NOMO-1 treated with DMSO at 0.1 percent for 48 hours (cell line): ENCODE measurements at regions not wholly inside any gene's neighbourhood (a gene's known extent, or its start where the extent isn't known, plus 50 kb on each side); places are given as distances from the start of the nearest gene placed in this dataset.

Experiments used
- DNase-seq: peaks from one replicate; lab custom pipeline; 2025; ENCODE audit not compliant: unreplicated experiment; lab: John Stamatoyannopoulos, UW

DNA sequence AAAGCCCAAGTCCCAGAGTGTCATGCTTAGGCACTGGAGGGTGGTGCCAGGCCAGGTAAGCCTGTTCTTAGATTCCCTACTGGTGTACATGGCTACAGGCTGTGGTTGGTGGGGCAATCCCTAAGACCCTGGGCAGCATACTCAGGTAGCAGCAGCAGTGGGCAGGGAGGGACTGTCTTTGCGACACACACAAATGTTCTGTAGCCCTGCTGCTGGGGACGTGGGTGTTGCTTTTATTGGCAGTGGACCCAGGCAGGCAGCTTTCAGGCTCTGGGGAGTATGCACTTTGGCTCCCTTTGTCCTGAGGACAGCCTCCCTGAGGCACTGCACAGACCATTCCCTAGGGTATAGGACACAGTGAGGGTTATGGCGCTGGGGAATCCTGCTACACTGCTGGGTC lies 137.1 kb upstream of the ADAMTS19 start:
- DNase-seq, result no peak

DNA sequence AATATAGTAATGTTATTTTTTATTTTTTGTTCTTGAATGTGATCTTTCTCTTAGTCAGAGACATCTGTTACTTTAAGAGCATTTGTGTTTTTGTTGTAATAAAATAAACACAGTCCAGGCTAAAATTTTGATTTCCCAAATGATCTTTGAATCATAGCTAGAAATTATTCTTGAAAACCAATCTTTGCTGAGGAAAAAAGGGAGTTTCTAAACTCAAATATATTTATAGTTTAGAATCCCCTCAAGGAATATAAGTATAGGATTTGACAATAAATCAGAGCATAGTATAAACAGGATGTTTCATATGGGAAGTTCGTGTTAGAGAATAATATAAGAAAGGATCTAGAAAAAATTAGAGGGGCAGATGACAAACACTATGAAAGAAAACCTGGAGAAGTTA lies 118.8 kb upstream of the ADAMTS19 start:
- no peak for DNase-seq

DNA sequence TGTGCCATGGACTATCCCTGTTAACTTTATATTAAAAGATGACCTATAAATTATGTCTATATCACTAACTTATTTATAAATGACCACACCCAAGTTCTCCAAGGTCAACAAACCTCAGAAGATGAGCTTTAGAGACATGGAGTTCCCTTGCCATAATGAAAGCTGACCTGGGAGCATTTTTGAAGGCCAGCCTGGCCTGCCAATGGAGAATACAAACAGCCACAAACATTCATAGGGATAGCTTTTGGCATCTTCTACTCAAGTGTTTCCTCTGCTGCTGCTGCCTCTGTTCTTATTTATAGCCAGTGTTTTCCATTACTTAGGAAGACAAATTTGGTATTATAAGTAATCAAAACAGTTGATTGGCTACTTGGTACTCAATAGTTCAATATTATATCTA lies 117.3 kb upstream of the ADAMTS19 start:
- DNase-seq, result no peak

DNA sequence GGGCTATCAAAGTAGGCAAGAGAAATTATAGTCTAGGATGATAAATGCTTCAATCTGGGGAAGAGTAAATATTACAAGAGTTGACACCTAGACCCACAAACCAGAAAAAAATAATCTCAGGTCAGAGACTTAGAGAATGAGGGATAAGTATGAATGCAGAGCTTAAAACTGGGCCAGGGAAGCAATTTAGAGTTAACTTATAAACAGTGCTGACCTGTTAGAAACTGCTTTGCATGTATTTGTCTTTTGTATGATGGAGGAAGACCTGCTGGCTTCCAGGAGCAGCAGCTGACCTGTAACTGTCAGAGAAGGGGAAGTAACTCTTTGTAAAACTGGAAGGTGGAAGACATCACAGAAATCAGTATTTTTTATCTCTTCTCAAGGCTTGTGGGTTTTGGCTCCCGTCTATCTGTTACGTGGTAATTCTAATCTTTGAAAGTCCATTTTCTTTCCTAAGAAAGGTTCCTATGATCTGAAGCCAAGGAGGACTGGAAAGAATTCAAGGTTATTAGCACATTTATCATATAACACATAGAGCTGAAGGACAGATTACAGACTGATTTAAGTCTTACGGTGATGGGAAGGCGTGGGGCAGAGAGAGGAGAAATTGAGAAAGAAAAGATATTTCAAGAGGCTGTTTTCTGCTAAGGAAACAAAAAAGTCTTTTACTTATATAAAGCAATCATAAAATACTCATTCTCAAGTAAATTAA lies 114.7 kb upstream of the ADAMTS19 start:
- DNase-seq, result no peak

DNA sequence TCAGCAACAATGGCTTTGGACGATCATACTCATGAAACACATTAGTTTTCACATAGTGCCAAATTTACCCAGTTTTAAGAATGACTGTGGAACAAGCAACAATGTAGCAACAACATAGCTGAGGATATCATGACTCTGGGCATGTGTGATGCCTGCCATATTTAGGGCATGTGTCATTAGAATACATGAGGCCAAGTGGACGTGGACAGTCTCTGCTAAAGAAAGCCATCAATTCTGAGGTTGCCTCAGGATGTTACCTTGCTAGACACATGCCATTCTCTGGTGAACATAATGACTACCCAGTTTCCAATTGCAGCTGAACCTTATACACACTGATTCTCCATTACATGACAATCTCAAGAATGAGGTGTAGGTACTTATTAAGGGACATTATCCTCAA lies 103.3 kb upstream of the ADAMTS19 start:
- DNase-seq, result no peak

DNA sequence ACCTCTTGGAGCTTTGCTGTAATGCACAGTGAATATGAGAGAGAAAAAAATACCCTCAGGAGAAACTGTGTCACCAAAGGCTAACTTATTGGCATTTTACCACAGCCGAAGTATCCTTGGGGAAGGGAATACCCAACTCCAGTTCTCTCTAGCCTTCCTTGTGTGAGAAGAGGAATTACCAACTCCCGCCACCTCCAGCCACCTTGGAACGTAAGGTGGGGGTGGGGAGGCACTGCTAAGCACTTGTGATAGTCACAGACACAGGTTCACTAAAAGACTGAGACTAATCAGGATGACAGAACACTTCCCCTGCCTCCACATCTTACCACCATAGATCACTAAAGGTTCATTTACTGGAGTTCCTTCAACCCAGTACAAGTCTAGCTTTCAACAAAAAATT lies 102.0 kb upstream of the ADAMTS19 start:
- no peak for DNase-seq

DNA sequence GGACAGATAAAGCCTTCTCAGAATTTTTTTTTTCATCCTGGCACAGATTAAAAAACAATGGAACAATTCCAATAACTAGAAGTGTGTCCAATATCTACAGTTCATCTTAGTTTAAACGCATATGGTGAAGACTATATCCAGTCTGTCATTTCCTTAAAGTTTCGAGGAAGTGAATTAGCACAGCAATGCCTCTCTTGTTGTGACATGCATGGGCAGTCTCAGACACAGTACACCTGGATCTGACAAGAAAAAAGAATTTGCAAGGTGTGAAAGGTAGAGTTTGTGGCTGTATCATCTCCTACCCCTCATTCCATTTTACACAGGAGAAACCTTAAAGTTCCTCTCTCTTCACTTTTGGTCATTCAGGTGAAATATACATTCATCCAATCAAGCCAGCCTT lies 100.6 kb upstream of the ADAMTS19 start:
- no peak for DNase-seq

DNA sequence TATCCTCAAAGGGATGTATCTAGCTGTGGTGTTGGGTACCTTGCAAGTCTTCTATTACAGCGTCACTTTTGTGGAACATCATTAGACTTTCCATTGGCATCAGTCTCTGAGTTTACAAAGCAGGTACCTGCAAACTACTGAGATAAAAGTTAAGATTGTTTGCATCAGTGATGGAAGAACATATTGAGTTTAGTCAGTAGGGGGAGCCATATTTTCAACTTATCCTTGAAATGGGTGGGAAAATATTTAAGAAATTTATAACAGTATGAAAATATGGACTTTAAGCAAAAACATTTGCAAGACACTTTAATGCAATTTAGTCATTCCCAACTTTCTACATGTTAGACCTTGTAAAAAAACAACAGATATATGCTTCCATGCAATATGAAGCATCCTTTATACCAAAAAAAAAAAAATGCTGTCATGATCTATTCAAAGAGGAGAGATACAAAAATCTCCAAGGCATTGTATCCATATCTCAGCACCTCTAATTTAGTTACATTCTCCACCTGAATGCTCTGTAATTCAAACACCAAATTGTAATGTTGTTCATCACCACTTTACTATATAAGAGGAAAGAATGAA lies 98.6 kb upstream of the ADAMTS19 start:
- DNase-seq, result no peak

DNA sequence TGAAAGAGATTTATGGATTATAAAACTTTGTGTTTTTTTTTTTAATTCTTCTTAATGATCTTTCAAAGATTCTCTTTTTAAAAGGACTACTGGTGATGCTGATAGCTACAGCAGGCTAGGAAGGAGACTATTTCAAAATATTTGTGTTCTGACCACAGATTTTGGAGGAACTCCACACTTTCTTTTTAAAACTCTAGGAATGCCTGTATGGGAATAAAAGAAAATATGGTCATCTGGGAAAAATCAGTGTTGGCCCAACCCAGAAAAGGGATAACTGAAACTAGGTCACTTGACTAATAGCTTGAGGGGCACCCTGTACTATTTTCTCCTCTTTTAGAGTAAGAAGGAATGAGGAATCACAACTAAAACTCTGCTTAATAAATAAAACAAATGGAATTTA lies 97.6 kb upstream of the ADAMTS19 start:
- no peak for DNase-seq

DNA sequence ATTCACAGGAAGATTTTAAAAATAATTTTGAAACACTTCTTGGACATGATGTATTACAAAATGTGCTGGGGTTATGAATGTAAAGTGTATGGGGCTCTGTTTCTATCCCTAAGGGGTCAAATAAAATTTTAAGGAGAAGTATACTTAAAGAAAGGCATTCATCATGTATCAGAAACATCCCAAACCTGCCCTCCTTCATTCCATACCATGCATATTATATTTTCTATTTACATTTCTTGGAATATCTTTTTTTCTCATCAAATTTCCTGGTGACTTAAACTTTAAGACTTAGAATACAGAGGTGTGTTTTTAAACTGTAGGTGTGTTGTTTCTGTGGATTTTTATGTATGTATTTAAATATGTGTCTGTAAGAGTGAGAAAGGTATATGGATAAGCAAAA lies 96.1 kb upstream of the ADAMTS19 start:
- no peak for DNase-seq

DNA sequence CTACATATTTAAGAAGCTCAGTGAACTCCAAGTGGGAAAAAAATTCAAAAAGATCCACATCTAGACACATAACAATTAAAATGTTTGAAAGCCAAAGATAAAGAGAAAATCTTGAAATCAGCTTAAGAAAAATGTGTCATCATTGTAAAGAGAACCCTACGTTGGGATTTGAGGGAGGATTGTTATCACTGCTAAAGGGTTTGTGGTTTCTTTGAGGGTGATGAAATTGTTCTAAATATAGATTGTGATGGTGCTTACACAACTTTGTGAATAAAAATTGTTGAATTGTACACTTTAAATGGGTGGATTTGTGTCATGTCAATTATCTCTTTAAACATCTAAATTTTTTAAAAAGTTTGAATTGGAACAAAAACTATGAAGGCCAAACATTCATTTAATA lies 92.2 kb upstream of the ADAMTS19 start:
- DNase-seq, result peak; percentile 15

DNA sequence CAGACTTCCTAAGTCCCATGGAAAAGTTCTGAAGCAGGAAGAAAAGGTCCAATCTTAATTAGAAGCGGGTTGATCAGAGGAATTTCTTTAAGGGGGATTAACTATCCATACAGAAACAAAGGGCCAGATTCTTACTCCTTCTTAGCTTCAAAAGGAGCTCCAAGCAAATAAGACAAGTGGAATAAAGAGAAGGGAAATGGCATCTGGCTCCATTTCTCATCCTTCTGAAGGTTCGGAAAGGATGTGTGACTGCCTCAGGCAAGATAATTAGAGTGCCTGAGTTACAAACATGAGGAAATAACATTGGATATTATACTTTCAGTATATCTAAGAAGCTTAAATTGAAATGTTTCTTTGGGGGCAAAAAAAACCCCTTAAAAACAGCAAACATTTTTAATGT lies 88.1 kb upstream of the ADAMTS19 start:
- DNase-seq, result no peak

DNA sequence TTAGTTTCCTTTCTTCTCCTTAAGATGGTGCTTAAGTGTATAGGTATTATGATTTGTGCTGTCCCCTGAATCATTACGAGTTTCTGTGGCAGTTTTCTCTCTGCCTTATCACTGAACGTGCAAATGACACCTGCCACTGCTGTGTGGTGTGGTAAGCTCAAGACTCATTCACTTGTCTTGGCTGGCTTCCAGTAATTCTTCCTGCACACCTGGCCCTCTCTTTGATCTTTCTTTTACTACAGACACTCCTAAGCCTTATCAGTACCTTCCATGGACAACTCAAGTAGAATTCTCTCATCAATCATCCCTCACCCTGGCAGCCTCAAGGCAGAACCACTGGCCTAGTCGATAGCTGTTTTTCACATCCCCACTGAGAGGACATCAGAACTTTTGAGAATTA lies 82.6 kb upstream of the ADAMTS19 start:
- no peak for DNase-seq

DNA sequence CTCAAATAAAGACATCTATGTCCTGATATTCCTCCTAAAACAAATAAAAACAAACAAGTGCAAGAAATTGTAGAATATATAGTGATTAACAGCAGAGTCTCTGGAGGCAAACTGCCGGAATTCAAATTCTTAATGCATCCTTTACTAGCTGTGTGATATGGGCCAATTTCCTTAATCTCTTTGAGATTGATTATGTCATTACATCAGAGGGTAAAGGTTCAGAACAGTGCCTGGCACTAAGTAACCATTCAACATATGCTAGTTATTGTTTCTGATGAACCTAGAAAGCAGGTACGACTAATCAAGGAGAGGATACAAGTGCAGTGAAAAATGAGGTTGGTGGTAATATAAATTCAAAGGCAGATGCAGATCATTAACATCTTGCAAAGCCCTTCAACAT lies 81.1 kb upstream of the ADAMTS19 start:
- DNase-seq, result no peak

DNA sequence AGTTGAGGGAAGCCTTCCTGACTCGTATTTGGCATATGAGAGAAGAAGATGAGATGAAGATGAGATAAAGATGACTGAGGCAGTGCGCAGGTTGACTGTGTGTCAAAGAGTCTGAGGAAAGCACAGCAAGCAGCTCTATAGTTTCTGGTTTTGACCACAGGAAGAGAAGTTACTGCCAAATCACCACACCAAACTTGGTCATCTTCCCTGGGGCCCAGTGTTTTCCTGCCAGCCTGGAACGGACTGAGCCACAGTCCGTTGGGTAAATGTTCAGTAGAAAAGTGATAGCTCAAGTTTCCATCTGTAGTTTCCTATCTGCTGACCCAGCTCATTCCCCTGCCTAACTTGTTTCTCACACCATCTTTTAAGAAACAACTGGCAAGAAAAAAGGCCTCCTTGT lies 80.7 kb upstream of the ADAMTS19 start:
- DNase-seq, result no peak

DNA sequence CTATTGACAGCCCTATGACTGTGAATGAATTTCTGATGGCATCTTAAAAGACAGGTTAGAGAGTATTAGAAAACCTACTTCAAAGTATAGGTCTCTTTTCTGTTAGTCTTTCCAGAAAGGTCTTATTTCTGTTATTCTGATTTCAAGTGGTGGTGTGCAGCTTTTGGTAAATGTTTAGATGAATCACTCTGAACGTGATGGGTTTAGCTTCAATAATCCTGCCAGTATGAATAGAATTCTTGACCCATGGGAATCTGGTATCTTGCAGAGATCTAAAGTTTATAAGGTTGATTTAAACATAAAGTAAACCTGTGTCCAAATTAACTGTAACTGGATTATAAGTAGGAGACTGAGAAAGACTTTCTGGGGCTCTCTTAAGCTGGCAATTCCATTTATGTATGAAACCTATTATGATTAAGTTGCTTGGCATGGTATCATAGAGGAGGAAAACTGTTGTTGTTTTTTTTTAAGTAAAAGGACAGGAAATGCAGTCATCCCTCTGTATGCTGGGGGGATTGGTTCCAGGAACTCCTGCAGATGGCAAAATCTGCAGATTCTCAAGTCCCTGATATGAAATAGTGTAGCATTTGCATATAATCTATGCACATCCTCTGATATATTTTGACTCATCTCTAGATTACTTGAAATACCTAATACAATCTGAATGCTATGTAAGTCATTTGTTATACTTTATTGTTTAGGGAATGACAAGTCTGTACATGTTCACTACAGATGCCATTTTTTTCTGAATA lies 77.0 kb upstream of the ADAMTS19 start:
- DNase-seq, result no peak

DNA sequence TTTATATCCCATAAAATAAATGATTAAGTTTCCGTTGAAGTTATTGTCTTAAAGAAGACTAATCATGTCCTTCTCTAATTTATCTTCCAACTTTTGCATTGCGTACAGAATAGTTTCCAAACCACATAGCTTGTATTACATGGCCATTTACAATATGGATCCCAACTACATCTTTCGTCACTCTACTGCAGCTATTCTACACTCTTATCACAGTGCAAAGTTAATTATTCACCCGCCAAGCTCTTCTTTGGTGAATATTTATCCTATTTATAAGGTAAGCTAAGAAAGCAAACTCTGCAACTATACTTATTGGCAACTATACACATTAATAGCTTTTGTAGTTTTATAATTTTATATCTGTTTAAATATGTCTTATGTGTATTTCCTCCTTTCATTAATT lies 75.9 kb upstream of the ADAMTS19 start:
- no peak for DNase-seq

DNA sequence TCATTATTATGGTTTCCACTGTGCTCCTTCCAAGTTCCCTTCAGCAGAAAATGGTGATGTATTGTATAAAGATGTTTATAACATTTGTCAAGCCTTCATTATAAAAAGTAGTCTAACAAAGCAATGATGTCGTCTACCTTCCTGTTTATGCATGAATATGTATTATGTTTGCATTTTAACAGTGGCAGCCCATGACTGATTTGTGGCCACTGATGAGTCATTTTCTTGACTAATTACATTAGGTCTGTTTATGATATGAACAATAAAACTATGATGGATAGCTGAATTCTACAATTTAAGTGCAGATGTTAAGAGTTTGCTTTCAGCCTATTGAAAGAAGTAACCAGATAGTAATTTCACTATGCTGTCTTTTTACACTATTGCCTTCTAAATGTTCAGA lies 75.4 kb upstream of the ADAMTS19 start:
- DNase-seq, result no peak

DNA sequence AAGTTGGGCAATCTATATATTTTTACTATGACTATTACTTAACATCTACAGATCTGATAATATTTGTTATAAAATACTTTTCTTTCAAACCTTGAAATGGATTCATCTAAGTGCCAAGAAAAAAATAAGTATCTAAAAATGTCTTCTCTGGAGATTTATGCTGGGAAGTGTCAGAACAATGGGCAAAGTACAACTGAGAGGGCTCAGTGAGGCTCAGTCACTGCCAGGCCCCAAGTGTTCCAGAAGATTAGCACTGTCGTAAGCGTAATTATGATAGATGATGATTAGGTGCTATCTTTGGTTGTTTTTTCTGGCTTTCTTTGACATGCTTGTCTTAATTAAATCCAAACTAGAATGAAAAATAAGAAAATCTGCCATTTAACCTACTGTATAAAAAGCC lies 72.2 kb upstream of the ADAMTS19 start:
- DNase-seq, result no peak

DNA sequence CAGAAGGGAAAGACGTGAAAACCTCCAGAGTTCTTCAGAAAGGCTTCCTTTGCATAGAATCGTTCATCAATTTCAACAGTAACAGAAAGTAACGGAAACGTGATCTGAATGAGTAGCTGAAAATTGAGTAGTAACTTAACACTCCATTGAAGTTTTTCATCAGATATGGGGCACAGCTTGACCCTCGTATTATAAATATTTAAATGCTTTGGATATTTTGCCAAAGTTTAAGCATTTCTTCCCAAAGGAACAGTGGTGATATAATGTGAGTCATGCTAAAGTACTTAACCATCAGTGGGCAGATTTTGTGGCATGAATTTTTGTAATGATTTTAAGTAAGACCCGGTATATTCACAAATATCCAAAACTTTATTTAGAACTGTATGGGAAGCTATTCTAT lies 67.4 kb upstream of the ADAMTS19 start:
- no peak for DNase-seq

DNA sequence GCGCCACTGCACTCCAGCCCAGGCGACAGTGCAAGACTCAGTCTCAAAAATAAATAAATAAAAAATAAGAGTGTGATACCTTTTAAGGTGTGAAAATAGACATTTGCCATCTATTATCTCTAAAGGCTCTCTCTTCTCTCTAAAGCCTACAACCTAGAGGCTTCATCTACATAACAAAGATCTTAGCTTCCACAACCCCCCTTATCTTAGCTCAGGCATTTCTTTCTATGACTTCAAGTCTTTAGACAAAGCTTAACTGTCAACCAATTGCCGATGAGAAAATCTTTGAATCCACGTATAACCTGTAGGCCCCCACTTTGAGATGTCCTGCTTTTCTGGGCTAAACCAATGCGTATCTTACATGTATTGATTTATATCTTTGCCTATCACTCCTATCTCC lies 64.9 kb upstream of the ADAMTS19 start:
- DNase-seq, result no peak

DNA sequence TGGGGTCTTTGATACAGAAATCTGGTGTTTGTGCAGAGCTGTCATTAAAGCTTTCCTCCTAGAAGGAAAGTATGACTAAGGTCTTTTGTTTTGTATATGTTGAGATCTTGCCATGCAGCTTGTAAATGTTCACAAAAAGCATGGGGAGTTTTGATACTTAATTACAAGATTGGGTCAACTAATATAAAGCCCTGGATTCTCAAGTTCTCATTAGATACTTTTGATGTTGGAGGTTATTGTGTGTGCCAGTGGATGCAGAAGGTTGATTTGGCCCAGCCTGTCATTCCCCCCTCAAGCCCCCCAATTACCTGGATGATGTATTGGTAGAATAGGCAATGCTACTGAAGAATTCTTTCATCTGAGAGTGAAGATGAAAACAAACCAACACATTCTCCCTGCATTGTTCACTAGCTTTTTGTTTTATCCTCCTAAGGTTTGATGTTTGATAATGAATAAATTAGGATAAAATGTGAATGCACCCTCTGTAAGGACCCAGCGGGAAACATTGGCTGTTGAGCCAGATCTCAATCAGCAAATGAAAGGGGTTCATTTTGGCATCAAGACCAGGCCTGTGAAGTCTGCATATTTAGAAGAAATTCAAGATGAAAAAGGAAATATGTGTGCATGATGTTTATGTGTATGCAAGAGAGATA lies 61.9 kb upstream of the ADAMTS19 start:
- DNase-seq, result no peak
